Hepatocyte (in vitro differentiated cells): ENCODE measurements at regions not wholly inside any gene's neighbourhood (a gene's known extent, or its start where the extent isn't known, plus 50 kb on each side); places are given as distances from the start of the nearest gene placed in this dataset.

Experiments used
- CTCF ChIP-seq: fragments of 200-600 bp; sonication (generic); IDR thresholded peaks from 2 replicates; pipeline ENCODE4 v1.5.1; 2016; ENCODE audit warnings: antibody characterized with exemption, mild to moderate bottlenecking; ENCODE audit not compliant: poor library complexity
- EZH2 ChIP-seq: fragments of 200-600 bp; sonication (generic); IDR thresholded peaks from 2 replicates; pipeline ENCODE4 v1.6.1; 2016; ENCODE audit warnings: antibody characterized with exemption, mild to moderate bottlenecking, borderline replicate concordance

- TF ChIP-seq CTCF (no peak), EZH2 (no peak)
Measured at GRCh38 chr4:28167411-28167810, 1306.8 kb downstream of the STIM2 start.
